ENCODE measurements at regions not wholly inside any gene's neighbourhood (a gene's known extent, or its start where the extent isn't known, plus 50 kb on each side); places are given as distances from the start of the nearest gene placed in this dataset.

DNA sequence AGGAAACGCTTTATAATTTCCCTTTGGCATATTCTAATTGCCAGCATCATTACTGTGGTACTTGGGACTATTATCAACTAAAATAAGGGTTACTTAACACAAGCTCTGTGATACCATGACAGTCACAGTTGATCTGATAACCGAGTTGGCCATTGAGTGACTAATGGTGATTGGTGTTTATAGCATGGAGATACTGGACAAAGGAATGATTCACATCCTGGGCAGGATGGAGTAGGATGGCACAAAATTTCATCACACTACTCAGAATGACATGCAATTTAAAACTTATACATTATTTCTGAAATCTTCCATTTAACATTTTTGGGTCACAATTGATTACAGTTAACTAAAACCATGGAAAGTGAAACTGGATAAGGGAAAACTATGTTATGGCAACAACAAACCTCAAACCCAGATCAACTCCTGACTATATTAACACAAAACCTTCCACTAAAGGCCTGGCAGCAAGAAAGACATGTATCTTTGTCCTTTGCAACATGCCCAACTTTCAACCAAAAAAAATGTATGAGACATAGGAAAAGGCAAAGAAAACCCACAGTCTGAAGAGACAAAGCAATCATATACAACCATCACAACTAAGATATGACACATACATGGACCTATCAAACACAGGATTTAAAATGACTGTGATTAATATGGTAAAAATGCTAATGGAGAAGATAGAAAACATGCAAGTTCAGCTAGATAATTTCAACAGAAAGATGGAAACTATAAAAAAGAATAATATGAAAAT, 208.5 kb upstream of the NRP1 start:
- TF ChIP-seq POLR2AphosphoS5 (IDR thresholded peaks at IDR 0.05; ENCODE audit: insufficient read depth in 1 of 2, low read depth in 1 of 2) (no peak), CTCF (IDR thresholded peaks at IDR 0.05) (no peak), POLR2A (IDR thresholded peaks at IDR 0.05) (no peak)
